NOMO-1 (cell line): ENCODE measurements at regions not wholly inside any gene's neighbourhood (a gene's known extent, or its start where the extent isn't known, plus 50 kb on each side); places are given as distances from the start of the nearest gene placed in this dataset.

ENCODE experiments used
- DNase-seq, 2 experiments: peaks; one replicate each; lab custom pipeline; 2025; ENCODE audit not compliant: unreplicated experiment in 2 of 2; lab: John Stamatoyannopoulos, UW

DNA sequence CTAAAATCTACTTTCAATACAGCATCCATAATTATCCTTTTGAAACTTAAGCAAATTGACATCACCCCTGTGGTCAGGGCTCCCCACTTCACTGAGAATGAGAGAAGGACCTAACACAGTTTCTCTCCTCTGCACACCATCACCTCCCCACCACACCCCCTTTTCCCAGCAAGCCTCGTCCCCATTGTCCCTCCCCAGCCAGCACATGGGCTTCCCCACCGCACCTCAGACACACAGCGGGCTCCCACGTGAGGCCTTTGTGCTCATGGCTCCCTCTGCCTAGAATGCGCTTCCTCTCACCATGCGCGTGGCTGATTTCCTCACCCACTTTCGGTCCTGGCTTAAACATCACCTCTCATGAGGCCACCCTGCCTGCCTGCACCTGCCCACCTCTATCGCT is 639.0 kb upstream of the FRG1 start:
- DNase-seq = no peak

DNA sequence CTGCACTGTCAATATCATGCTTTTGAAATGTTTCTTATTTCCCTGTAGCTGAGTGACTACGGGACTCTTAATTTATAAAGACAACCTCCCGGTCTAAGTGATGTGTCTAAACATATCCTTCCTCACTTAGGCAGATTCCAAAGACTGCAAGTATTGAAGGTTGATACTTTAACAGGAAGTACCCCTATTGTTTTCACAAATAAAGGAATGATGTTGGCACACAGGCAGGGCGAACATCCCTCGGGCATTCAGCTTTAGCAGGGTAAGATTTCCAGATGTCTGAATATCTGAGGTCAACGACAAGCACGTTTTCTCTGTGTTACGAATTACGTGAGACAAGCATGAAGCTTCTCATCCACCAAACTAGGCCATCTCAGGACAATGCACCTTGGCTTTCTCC is 638.0 kb upstream of the FRG1 start:
- no peak for DNase-seq

DNA sequence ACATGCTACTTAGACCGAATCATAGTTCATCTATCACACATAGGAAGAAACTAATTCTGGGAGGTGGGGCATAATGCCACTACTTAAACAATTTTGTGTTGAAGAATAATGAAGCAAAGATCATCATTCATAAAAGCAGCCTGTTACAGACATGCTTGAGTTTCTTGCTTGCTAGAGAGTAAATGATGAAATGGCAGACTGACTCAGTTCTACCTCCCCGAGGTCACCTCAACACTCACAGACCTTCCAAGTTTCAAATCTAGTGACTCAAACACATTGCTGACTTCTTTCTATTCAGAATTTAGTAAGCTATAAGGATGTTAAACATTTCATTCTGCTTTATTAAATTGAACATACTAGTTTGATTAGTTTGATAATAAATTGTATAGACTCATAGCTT is 636.5 kb upstream of the FRG1 start:
- DNase-seq = no peak

DNA sequence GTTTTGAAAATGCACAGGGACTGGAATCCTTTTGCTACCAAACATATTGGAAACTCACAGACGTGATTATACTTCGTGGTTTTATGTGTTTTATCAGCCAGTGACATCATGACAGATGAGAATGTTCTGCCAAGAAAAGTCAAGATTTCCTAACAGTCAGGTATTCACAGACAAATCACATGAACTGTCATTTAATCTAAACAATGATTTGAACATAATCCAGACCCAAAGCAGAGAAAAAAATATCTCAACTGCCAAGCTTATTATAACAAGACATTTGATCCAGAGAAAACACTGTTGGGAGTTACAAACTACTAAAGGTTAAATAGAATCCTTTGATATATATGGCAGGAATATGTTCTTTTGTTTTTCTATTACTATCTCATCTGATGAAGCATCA is 635.9 kb upstream of the FRG1 start:
- DNase-seq = no peak

DNA sequence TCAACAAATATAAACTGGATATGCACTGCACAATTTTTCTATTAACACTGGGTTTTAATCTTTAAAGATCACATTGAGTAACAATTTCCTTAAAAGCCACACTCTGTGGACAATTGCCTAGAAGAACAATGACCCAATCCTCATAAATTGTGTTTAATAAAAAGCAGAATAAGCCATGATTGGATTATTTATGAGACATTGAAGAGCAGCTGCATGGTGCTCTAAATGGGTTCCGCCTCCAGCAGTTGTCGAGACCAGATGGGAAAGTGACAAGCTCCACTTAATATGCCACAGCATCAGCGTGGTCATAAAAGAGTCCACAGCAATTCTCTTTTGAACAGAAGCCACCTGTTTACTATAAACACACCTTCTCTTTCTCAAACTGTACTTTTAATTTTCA is 635.2 kb upstream of the FRG1 start:
- DNase-seq = no peak

DNA sequence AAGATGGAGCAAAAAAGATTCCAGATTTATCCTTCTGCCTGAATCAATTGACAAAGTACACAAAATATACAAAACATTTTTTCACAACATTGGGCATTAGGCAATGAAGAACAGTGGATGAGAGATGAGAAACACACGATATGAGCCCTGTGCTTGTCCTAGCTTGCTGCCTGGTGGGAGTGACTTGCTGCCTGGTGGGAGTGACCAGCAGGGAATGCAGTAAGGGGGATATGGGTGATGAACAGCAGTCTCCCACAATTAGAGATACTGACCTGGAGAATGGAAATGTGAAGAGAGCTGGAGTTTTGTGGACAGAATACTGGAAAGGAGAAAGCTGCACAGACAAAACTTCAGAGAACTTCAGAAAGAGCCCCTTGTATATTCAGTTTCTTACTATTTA is 629.4 kb upstream of the FRG1 start:
- no peak for DNase-seq

DNA sequence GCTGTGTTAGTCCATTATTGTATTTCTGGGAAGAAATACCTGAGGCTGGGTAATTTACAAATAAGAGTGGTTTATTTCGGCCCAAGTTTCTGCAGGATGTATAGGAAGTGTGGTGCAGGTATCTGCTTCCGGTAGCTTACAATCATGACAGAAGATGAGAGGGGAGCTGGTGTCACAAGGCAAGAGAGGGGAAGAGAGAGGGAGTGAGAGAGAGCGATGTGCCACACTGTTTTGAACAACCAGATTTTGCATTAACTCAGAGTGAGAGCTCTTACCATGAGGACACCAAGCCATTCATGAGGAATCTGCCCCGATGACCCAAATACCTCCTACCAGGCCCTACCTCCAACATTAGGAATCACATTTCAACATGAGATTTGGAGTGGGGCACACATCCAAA is 627.6 kb upstream of the FRG1 start:
- no peak for DNase-seq

DNA sequence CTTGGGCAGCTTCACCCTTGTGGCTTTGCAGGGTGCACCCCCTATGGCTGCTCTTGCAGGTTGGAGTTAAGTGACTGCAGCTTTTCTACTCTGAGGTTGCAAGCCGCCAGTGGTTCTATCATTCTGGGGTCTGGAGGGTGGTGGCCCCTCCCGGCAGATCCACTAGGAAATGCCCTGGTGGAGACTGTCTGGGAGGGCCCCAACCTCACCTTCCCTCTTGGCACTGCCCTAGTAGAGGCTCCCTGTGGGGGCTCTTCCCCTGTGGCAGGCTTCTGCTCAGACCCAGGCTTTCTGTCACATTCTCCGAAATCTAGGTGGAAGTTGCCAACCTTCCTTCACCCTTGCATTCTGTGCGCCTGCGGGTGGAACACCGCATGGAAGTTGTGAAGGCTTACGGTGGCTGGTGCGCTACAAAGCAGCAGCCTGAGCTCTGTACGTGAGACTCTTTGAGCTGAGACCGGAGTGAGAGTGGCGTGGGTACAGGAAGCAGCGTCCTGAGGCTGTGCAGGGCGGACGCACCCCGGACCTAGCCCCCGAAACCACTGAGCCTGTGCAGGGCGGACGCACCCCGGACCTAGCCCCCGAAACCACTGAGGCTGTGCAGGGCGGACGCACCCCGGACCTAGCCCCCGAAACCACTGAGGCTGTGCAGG is 626.7 kb upstream of the FRG1 start:
- no peak for DNase-seq

DNA sequence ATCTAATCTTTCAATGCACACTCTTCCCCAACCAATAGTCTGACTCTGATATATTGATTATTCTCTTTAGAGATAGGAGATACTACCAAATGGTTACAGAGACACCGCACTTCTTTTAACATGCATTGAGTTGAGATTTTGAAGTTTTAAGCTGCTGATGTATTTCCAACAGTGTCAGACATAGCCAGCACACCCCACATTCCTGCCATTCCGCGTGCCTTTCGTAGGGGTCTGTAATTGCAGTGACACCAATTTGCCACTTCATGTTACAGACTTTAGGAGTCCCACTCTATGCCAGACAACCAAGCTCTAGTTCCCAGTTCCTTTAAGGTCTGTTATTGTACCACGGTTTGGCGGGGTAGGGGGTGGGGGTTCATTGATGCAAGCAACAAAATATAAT is 618.2 kb upstream of the FRG1 start:
- no peak for DNase-seq

DNA sequence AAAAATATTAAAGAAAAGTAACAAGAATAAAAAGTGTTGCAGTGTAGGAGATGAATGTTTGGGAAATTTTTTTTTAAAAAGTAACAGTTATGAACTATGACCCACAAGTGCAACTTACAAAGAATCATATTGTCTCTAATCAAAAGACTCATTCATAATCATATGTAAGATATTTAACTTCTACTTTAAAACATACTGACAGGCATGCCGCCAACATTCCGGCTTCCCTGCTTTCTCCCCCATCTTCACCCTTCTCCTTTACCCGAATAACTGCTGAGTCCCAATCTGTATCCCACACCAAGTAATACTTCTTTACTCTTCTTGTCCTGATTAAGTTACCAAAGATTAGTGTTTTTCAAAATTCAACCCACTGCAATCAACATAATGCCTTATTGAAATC is 598.8 kb upstream of the FRG1 start:
- no peak for DNase-seq

DNA sequence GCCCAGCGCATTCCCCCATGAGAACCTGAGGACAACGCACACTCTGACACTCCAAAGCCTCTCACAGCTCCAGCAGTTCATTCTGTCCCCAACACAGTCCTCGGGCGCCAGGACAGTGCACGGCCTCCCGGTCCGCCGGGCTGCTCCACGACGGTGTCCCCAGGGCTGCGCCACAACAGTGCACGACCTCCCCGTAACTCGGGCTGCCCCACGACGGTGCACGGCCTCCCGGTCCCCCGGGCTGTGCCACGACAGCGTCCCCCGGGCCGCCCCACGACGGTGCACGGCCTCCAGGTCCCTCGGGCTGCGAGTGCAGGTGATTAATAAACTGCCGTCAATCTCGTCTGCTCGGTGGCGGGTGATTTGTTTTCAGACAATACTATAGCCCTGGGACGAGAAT is 585.1 kb upstream of the FRG1 start:
- no peak for DNase-seq

DNA sequence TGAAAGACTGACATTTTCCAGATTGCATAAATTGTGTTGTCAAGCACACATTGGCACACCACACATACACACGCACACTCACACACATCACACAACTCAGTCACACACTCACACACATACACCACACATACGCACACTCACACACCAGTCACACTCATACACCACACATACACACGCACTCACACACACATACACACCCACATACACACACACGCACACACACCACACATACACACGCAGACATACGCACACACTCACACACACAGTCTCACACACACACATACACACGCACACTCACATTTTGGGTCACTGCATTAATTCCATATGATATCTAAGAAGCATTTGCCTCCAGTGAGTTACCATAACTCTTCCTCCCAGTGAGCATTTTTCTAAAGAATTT is 578.3 kb upstream of the FRG1 start:
- DNase-seq = no peak

DNA sequence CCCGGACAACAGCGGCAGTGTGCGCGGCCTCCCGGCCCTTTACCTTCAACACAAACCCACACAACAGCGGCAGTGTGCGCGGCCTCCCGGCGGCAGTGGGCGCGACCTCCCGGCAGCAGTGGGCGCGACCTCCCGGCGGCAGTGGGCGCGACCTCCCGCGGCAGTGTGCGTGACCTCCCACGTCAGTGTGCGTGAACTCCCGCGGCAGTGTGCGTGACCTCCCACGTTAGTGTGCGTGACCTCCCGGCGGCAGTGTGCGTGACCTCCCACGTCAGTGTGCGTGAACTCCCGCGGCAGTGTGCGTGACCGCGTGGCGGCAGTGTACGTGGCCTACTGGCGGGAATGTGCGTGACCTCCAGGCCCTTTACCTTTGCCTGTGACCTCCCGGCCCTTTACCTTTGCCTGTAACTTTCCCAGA is 576.6 kb upstream of the FRG1 start:
- no peak for DNase-seq

DNA sequence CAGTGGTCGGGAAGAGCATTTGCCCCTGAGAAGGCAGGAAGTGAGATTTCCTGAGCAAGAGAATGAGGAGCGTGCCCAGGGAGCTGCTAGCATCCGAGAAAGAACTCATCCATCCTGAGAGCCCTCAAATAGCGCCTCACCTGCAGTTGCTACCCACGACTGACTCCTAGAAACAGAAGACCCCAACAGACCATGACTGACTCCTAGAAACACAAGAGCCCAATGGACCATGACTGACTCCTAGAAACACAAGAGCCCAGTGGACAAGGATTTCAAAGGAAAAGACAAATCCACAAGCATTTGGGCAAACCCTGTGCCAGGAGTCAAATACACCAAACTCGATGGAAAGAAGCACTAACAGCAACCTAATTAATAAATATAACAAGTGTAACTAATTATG is 575.2 kb upstream of the FRG1 start:
- no peak for DNase-seq

DNA sequence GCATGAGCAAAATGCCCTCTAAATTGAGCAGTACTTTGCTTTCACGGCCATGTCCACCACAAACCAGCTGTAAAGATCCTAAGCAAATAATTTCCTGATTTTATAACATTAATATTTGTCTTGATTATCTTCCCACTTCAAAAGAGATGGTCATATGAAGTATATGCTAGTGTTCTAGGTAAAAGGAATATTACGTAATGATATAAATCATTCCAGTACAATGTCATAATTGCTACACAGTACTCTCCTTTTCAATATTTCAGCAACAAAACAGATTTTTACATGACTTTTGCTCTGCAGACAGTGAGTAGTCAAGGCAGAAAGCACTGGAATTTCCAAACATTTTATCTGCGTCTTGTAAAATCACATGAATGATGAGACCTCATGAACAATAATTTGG is 572.8 kb upstream of the FRG1 start:
- no peak for DNase-seq

DNA sequence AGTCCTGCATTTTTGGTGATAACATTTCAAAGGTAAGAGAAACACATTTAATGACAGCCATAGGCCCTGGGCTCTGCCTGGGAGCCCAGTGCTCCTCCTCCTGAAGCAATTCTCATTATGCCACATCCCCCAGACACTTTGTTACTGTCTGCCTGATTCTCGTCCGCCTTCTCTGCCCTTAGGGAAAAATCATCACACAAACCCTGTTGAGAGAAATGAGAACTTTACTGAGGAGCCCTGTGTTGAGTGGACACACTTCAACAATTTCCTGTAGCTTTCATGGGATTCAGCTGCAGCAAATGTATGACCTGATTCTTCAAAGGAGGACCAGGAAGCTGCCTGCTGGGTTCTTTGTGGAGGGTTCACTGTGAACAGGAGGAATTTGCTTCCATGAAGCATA is 566.5 kb upstream of the FRG1 start:
- no peak for DNase-seq

DNA sequence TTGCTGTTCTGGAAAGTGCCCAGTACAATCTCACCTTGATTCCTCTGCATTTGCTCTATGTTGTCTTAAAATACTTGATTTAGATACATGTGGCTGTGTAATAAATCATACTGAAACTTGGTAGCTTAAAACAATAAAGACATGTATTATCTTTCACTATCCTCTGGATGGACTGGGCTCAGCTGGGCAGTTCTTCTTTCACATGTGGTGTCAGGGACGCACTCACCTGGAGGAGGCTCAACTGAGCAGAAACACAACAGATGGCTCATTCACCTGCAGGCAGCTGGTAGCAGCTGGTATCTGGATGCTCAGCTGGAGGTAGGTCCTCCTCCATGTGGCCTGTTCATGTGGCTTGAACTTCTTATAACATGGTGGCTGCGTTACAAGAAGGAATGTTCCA is 563.8 kb upstream of the FRG1 start:
- DNase-seq = no peak

DNA sequence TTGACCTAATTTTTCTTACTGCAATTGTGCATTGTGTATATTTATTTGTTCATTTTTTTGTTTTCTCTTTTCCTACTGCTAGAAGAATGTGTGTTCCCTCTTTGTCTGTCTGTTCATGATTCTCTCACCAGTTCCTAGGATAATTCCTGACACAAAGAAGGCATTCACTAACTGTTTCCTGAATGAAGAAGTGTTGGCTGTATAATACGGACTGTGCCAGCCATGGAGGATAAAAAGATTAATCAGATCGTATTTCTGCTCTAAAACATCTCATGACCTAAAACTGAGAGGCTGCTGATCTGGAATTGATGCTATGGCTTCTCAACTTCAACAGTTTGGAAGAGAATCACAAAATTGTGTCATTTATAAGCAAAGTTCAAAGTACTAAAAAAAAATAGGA is 563.1 kb upstream of the FRG1 start:
- DNase-seq = no peak

DNA sequence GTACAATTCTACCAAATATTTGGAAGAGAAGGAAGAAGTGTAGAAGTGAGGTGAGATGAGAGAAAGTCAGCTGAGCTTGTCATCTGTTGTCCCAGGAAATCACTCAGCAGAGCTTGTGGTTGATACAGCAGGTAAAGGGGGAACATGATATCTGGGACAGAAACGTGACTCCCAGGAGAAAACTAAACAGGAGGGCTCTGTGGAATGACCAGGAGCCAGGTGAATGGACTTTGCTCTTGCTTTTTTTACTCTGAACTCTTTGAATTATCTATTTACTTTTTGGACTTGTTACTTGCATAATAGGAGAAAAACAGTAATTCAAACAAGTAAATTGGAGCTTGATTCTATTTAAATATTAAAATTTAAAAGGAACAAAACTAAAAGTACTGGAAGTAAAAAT is 555.6 kb upstream of the FRG1 start:
- DNase-seq = no peak

DNA sequence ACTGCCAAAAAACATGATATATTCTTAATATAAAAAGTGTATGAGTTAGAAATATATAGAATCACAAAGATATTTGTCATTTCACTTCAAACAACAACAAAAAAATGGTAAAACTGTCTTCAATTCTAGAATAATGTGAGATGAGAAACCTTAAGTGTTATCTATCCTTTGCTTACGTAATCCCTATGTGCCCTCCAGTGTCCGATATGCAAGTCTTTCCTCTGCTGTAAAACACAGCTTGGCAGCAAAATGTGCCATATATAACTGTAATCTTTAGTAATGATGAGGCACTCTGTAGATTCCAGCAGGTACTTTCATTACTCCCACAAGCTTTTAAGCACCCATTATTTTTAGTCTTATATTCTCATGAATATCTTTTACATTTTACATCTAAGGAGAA is 555.1 kb upstream of the FRG1 start:
- no peak for DNase-seq

DNA sequence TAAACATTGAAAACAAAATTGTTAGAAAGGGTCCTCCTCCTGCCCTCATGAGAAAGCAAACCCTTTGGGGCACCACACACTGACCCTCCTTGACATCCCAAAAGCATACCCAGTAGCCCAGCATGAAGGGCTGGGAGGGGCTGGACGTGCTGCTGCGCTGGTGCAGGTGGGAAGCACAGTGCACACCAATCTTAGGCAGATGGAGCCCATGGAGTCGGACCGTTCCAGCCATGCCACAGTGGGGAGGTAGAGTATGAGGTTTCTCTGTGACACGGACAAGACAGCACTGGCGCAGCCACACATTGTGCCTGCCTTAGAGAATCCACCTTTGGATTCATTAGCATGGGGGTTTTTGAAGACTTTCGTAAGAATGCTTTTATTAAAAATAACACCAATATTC is 544.2 kb upstream of the FRG1 start:
- no peak for DNase-seq

DNA sequence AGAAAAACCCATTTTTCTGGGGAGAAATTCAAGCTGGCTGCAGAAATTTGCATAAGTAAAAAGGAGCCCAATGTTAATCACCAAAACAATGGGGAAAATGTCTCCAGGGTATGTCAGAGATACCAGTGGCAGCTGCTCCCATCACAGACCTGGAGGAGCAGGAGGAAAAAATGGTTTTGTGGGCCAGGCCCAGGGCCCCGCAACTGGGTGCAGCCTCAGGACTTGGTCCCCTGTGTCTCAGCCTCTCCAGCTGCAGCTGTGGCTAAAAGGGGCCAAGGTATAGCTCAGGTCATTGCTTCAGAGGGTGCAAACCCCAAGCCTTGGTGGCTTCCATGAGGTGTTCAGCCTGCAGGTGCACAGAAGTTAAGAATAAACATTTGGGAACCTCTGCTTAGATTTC is 536.4 kb upstream of the FRG1 start:
- DNase-seq = no peak

DNA sequence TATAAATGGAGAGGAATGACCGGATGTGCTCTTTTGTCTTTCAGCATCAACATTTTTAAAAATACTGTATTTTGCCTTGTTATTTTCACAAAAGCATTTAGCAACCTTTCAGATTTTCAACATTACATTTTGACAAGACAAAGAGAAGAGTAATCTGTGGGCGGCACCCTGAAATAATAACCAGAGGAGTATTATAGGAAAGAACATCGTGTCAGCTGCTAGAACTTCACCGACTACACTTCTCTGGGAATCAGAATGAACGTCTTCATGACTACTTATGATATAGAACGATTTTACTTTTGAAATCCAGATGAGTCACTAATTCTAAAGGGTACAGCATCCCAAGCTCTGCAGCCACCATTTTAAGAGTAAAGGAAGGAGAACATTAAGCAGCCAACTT is 531.5 kb upstream of the FRG1 start:
- no peak for DNase-seq

DNA sequence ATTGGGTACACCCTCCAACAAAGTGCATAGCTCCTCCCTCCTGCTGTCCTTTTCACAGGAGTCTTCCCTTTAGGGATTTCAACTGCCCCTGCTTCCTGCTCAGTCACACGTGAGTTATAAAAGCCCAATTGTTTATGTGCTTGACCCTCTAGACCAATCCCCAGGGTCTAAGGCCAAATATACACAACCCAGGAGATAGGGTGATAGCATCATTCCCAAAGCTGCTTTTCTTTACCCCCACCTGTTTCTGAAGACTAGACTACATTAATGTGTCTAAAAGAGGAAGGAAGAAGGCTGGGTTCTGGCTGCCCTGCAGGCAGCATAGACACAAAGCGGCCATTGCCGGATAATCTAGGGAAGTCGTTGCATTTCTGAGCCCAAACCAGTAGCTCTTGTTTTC is 526.7 kb upstream of the FRG1 start:
- DNase-seq = no peak
